Mesendoderm (in vitro differentiated cells): ENCODE measurements at regions not wholly inside any gene's neighbourhood (a gene's known extent, or its start where the extent isn't known, plus 50 kb on each side); places are given as distances from the start of the nearest gene placed in this dataset.

Experiments used
- DNase-seq: peaks from one replicate; pipeline ENCODE4 v3.0.0; 2013
- H2AK5ac ChIP-seq: 2 replicates; pipeline ENCODE4 v1.6.1; 2013; ENCODE audit warnings: low read length, inconsistent platforms
- H2BK120ac ChIP-seq: 2 replicates; pipeline ENCODE4 v1.6.1; 2013; ENCODE audit warnings: low read depth, mild to moderate bottlenecking, low read length, moderate library complexity, mixed read lengths
- H2BK15ac ChIP-seq: replicated peaks from 2 replicates; pipeline ENCODE4 v1.6.1; 2013; ENCODE audit warnings: low read depth, mild to moderate bottlenecking, moderate library complexity
- H2BK5ac ChIP-seq: 2 replicates; pipeline ENCODE4 v1.6.1; 2013; ENCODE audit warnings: low read length, inconsistent platforms
- H3K18ac ChIP-seq: 2 replicates; pipeline ENCODE4 v1.6.1; 2013; ENCODE audit warnings: mild to moderate bottlenecking, low read length, mixed read lengths
- H3K23ac ChIP-seq: one replicate; pipeline ENCODE4 v1.6.1; 2013; ENCODE audit warnings: low read length
- H3K27ac ChIP-seq: 2 replicates; pipeline ENCODE4 v1.5.1; 2013; ENCODE audit warnings: low read depth, mild to moderate bottlenecking, inconsistent platforms, low read length, moderate library complexity
- H3K27me3 ChIP-seq: 2 replicates; pipeline ENCODE4 v1.6.1; 2013; ENCODE audit warnings: low read length, control low read depth, mild to moderate bottlenecking, inconsistent platforms; ENCODE audit not compliant: insufficient read depth, poor library complexity
- H3K36me3 ChIP-seq: 2 replicates; pipeline ENCODE4 v1.6.1; 2013; ENCODE audit warnings: low read length, inconsistent platforms; ENCODE audit not compliant: control insufficient read depth, insufficient read depth
- H3K4ac ChIP-seq: one replicate; pipeline ENCODE4 v1.6.1; 2013; ENCODE audit warnings: low read depth, mild to moderate bottlenecking, low read length, moderate library complexity
- H3K4me1 ChIP-seq: 2 replicates; pipeline ENCODE4 v1.6.1; 2013; ENCODE audit warnings: low read depth, low read length, inconsistent platforms; ENCODE audit not compliant: control insufficient read depth
- H3K4me2 ChIP-seq: 2 replicates; pipeline ENCODE4 v1.6.1; 2013; ENCODE audit warnings: low read length
- H3K4me3 ChIP-seq: 2 replicates; pipeline ENCODE4 v1.5.1; 2013; ENCODE audit warnings: mild to moderate bottlenecking, low read length
- H3K56ac ChIP-seq: one replicate; pipeline ENCODE4 v1.6.1; 2013; ENCODE audit warnings: low read length
- H3K79me1 ChIP-seq: 2 replicates; pipeline ENCODE4 v1.6.1; 2013; ENCODE audit warnings: low read length, inconsistent platforms
- H3K79me2 ChIP-seq: 2 replicates; pipeline ENCODE4 v1.6.1; 2013; ENCODE audit warnings: mild to moderate bottlenecking, low read length; ENCODE audit not compliant: control insufficient read depth, insufficient read depth
- H3K9ac ChIP-seq: 2 replicates; pipeline ENCODE4 v1.6.1; 2013; ENCODE audit warnings: low read length, inconsistent platforms
- H4K5ac ChIP-seq: one replicate; pipeline ENCODE4 v1.6.1; 2013; ENCODE audit warnings: low read length
- H4K8ac ChIP-seq: one replicate; pipeline ENCODE4 v1.6.1; 2013; ENCODE audit warnings: low read depth, mild to moderate bottlenecking, control low read depth, low read length, moderate library complexity
- WGBS: extraction: QIAGEN DNeasy Blood & Tissue Kit; methylation state at CpG from one replicate; pipeline ENCODE4 v1.1.7; 2013; ENCODE audit warnings: low lambda C conversion rate, missing lambda C conversion rate; ENCODE audit not compliant: insufficient coverage; ENCODE audit errors: extremely low coverage; 5-methylcytosine and 5-hydroxymethylcytosine counted together

DNA sequence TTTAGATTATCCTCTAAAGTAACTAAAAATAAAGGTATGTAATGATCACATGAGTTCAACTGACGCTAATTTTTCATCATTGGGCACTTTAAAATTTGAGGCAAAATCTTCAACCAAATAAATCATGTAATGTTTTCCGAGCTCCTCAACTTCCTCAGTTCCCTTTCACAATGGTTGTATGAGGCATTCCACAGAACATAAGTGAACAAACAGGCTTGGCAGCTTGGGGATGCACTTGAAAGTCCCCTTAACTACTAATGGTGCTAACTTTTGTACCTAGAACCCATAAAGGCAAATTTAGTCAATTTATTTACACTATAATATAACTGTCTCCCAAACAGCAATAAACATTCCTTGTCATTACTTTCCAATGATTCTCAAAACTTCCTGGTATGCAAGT, 1137.9 kb downstream of the ROBO2 start:
- DNase-seq = peak; percentile 40
- Histone ChIP-seq H4K8ac (no peak overlapping the region), H4K5ac (no peak overlapping the region), H3K27ac (no peak overlapping the region), H3K18ac (no peak overlapping the region), H2BK15ac (no peak overlapping the region), H3K79me2 (no peaks in the 10 kb centered on the region), H3K4me1 (no peaks in the 10 kb centered on the region), H3K4me2 (no peak overlapping the region), H2AK5ac (no peak overlapping the region), H3K9ac (no peak overlapping the region), H3K56ac (no peak overlapping the region), H3K4me3 (no peak overlapping the region), H3K36me3 (no peaks in the 10 kb centered on the region), H2BK120ac (no peak overlapping the region), H3K79me1 (no peaks in the 10 kb centered on the region), H3K27me3 (no peaks in the 10 kb centered on the region), H3K23ac (no peak overlapping the region), H2BK5ac (no peak overlapping the region), H3K4ac (no peak overlapping the region)
- no CpG with 5 or more reads among the region's 2 CpGs for WGBS

GRCh38 chr3:78178209-78178608, 1138.3 kb downstream of the ROBO2 start:
- Histone ChIP-seq H3K4me1 (no peaks in the 10 kb centered on the region), H3K9ac (no peak overlapping the region), H4K5ac (no peak overlapping the region), H2AK5ac (no peak overlapping the region), H3K27me3 (no peaks in the 10 kb centered on the region), H3K23ac (no peak overlapping the region), H3K4me3 (no peak overlapping the region), H2BK15ac (no peak overlapping the region), H3K27ac (no peak overlapping the region), H3K56ac (no peak overlapping the region), H4K8ac (no peak overlapping the region), H3K4me2 (no peak overlapping the region), H2BK120ac (no peak overlapping the region), H3K79me1 (no peaks in the 10 kb centered on the region), H3K18ac (no peak overlapping the region), H3K79me2 (no peaks in the 10 kb centered on the region), H3K36me3 (no peaks in the 10 kb centered on the region), H3K4ac (no peak overlapping the region), H2BK5ac (no peak overlapping the region)
- no peak for DNase-seq

DNA sequence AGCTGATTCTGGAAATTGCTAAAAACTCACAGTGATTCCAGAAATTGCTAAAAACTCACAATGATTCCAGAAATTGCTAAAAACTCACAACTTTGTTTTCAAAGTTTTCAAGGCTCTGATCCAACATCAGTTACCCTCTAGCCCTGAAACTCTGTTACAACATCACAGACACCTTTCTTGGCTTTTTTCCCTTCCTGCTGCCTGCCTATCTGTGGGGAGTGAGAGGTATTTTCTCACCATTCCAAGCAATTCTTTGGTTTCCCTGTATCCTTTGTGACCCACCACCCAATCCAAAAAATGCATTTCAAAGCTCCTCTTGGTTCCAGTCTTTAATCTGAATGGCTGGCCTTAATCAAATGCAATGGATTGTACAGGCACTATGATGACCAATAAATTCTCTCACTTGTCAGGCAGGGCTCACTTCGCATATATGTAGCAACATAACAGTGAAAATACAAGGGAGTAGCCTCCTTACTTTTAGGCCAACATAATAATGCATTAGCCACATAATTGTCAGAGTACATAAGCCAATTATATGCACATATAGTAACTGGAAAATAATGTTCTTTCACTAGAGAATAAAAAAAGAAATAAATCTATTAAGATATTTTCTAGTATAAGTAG, 1139.0 kb downstream of the ROBO2 start:
- Histone ChIP-seq H3K27ac (no peak overlapping the region), H3K9ac (no peak overlapping the region), H3K79me2 (no peaks in the 10 kb centered on the region), H2BK120ac (no peak overlapping the region), H3K18ac (no peak overlapping the region), H4K5ac (no peak overlapping the region), H3K79me1 (no peaks in the 10 kb centered on the region), H3K36me3 (no peaks in the 10 kb centered on the region), H3K4ac (no peak overlapping the region), H3K4me2 (no peak overlapping the region), H3K4me1 (no peaks in the 10 kb centered on the region), H2BK15ac (no peak overlapping the region), H3K23ac (no peak overlapping the region), H2BK5ac (no peak overlapping the region), H2AK5ac (no peak overlapping the region), H3K27me3 (no peaks in the 10 kb centered on the region), H3K4me3 (no peak overlapping the region), H4K8ac (no peak overlapping the region), H3K56ac (no peak overlapping the region)
- no CpG with 5 or more reads among the region's 1 CpG for WGBS
- DNase-seq = peak; percentile 79

DNA sequence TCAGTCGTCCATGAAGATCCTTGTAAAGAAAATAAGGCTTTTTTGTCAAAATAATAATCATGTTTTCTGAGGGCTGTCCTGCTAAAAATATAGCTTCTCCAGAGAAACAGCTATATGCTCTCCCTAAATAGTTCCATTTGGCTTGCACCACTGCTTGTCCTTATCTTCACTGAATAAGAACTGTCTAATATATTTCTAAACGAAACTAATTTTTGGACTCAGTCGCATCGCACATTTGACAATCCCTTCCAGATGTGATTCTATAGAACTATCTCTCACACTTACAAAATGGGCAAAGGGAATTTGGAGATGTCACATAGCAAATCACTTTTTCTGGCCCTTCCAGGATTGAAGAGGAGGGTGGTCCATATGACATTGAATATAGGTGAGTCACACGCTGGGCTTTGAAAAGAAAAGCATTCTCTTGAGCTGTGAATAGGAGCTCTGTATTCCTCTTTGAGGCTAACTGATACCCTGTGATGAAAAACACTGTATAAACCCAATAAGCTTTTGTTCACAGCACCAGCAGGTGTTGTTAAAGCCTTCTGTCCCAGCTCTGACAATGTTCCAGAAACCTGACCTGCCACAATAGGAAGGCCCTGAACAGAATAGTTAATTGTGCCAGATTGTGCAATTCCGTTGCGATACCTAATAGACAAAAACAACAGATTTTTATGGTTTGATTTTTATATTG, 1144.2 kb downstream of the ROBO2 start:
- no peak overlapping the region for H3K4me3 ChIP-seq
- no peak for DNase-seq
- no peak overlapping the region for H4K8ac ChIP-seq
- H3K36me3 ChIP-seq = no peaks in the 10 kb centered on the region
- no peaks in the 10 kb centered on the region for H3K27me3 ChIP-seq
- no CpG with 5 or more reads among the region's 7 CpGs for WGBS
- no peaks in the 10 kb centered on the region for H3K79me1 ChIP-seq
- no peak overlapping the region for H3K9ac ChIP-seq
- no peak overlapping the region for H3K23ac ChIP-seq
- no peaks in the 10 kb centered on the region for H3K79me2 ChIP-seq
- H3K18ac ChIP-seq = no peak overlapping the region
- H2BK5ac ChIP-seq = no peak overlapping the region
- H3K56ac ChIP-seq = no peak overlapping the region
- H2BK120ac ChIP-seq = no peak overlapping the region
- no peaks in the 10 kb centered on the region for H3K4me1 ChIP-seq
- H2BK15ac ChIP-seq = no peak overlapping the region
- H2AK5ac ChIP-seq = no peak overlapping the region
- H4K5ac ChIP-seq = no peak overlapping the region
- H3K4ac ChIP-seq = no peak overlapping the region
- H3K4me2 ChIP-seq = no peak overlapping the region
- no peak overlapping the region for H3K27ac ChIP-seq

DNA sequence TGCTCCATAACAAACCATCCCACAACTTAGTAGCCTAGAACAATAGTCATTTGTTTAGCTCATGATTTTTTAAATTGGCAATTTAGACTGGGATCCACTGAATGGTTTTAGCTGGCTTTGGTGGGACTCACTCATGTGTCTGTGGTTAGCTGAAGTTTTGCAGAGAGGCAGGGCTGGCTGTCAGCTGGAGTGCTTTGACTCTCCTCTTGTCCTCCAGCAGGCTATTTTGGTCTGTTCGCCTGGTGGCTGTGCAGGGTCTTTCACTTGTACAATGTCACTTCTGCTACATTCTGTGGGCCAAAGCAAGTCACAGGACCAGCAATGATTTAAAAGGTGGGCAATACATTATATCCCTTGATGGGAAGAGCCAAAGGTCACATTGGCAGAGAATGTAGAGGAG, 1146.5 kb downstream of the ROBO2 start:
- H3K36me3 ChIP-seq = no peaks in the 10 kb centered on the region
- no peaks in the 10 kb centered on the region for H3K79me2 ChIP-seq
- H3K23ac ChIP-seq = no peak overlapping the region
- H3K56ac ChIP-seq = no peak overlapping the region
- no peak overlapping the region for H2BK120ac ChIP-seq
- no CpG with 5 or more reads among the region's 1 CpG for WGBS
- H4K8ac ChIP-seq = no peak overlapping the region
- H3K27ac ChIP-seq = no peak overlapping the region
- no peak for DNase-seq
- no peaks in the 10 kb centered on the region for H3K79me1 ChIP-seq
- no peaks in the 10 kb centered on the region for H3K27me3 ChIP-seq
- no peak overlapping the region for H3K4me3 ChIP-seq
- H2BK15ac ChIP-seq = no peak overlapping the region
- H3K9ac ChIP-seq = no peak overlapping the region
- no peak overlapping the region for H3K4ac ChIP-seq
- H3K18ac ChIP-seq = no peak overlapping the region
- H2BK5ac ChIP-seq = no peak overlapping the region
- no peak overlapping the region for H4K5ac ChIP-seq
- H2AK5ac ChIP-seq = no peak overlapping the region
- H3K4me2 ChIP-seq = no peak overlapping the region
- no peaks in the 10 kb centered on the region for H3K4me1 ChIP-seq

GRCh38 chr3:78201091-78201490, 1161.2 kb downstream of the ROBO2 start:
- DNase-seq = no peak
- H2BK15ac ChIP-seq = no peak overlapping the region
- H3K79me1 ChIP-seq = no peaks in the 10 kb centered on the region
- H4K5ac ChIP-seq = no peak overlapping the region
- H3K79me2 ChIP-seq = no peaks in the 10 kb centered on the region
- no peak overlapping the region for H2BK120ac ChIP-seq
- no peak overlapping the region for H3K4ac ChIP-seq
- H3K4me3 ChIP-seq = no peak overlapping the region
- H3K27ac ChIP-seq = no peak overlapping the region
- H3K36me3 ChIP-seq = no peaks in the 10 kb centered on the region
- H3K4me2 ChIP-seq = no peak overlapping the region
- no peak overlapping the region for H2BK5ac ChIP-seq
- H3K27me3 ChIP-seq = no peaks in the 10 kb centered on the region
- H3K4me1 ChIP-seq = peaks cover 2% of the 10 kb centered on the region
- H3K23ac ChIP-seq = no peak overlapping the region
- H3K9ac ChIP-seq = no peak overlapping the region
- WGBS = no CpG with 5 or more reads among the region's 2 CpGs
- no peak overlapping the region for H4K8ac ChIP-seq
- no peak overlapping the region for H3K18ac ChIP-seq
- no peak overlapping the region for H2AK5ac ChIP-seq
- H3K56ac ChIP-seq = no peak overlapping the region
